MM.1S (cell line): ENCODE measurements at regions not wholly inside any gene's neighbourhood (a gene's known extent, or its start where the extent isn't known, plus 50 kb on each side); places are given as distances from the start of the nearest gene placed in this dataset.

Experiments
- DNase-seq: peaks from one replicate; pipeline ENCODE4 v3.0.0-alpha.2; 2015
- H2AFZ ChIP-seq: fragments of 300-600 bp; sonication (generic); 2 replicates; pipeline ENCODE4 v1.6.0; 2016; ENCODE audit warnings: antibody characterized with exemption, low read length
- H3F3A ChIP-seq: fragments of 300-600 bp; sonication (generic); 2 replicates; pipeline ENCODE4 v1.6.1; 2016; ENCODE audit warnings: mild to moderate bottlenecking, antibody characterized with exemption, low read length, moderate library complexity, mixed read lengths; ENCODE audit not compliant: insufficient read depth
- H3K27ac ChIP-seq: fragments of 300-600 bp; sonication (generic); 2 replicates; pipeline ENCODE4 v1.5.1; 2016; ENCODE audit warnings: mild to moderate bottlenecking, low read length
- H3K27me3 ChIP-seq: fragments of 300-600 bp; sonication (generic); replicated peaks from 2 replicates; pipeline ENCODE4 v1.6.0; 2016; ENCODE audit warnings: low read length; ENCODE audit not compliant: insufficient read depth
- H3K36me3 ChIP-seq: fragments of 300-600 bp; sonication (generic); replicated peaks from 2 replicates; pipeline ENCODE4 v1.6.1; 2016; ENCODE audit warnings: mild to moderate bottlenecking, low read length, mixed read lengths; ENCODE audit not compliant: insufficient read depth
- H3K4me1 ChIP-seq: fragments of 300-600 bp; sonication (generic); 2 replicates; pipeline ENCODE4 v1.6.1; 2016; ENCODE audit warnings: low read length, mixed read lengths
- H3K4me2 ChIP-seq: fragments of 300-600 bp; sonication (generic); 2 replicates; pipeline ENCODE4 v1.6.0; 2016; ENCODE audit warnings: low read depth, low read length
- H3K4me3 ChIP-seq: fragments of 300-600 bp; sonication (generic); 2 replicates; pipeline ENCODE4 v1.5.1; 2016; ENCODE audit warnings: low read length, mixed read lengths
- H3K79me2 ChIP-seq: fragments of 300-600 bp; sonication (generic); 2 replicates; pipeline ENCODE4 v1.6.1; 2016; ENCODE audit warnings: mixed run types, low read length, mixed read lengths
- H3K9ac ChIP-seq: fragments of 300-600 bp; sonication (generic); 2 replicates; pipeline ENCODE4 v1.6.1; 2016; ENCODE audit warnings: low read length, mixed read lengths
- H3K9me2 ChIP-seq: fragments of 300-600 bp; sonication (generic); replicated peaks from 2 replicates; pipeline ENCODE4 v1.6.1; 2016; ENCODE audit warnings: mild to moderate bottlenecking, low read length, mixed read lengths; ENCODE audit not compliant: insufficient read depth
- H3K9me3 ChIP-seq: fragments of 300-600 bp; sonication (generic); replicated peaks from 2 replicates; pipeline ENCODE4 v1.6.1; 2016; ENCODE audit warnings: mild to moderate bottlenecking, low read length, mixed read lengths; ENCODE audit not compliant: insufficient read depth
- H4K20me1 ChIP-seq: fragments of 300-600 bp; sonication (generic); 2 replicates; pipeline ENCODE4 v1.6.1; 2016; ENCODE audit warnings: mild to moderate bottlenecking, low read length, moderate library complexity, mixed read lengths; ENCODE audit not compliant: insufficient read depth
- CTCF ChIP-seq: fragments of 300-600 bp; sonication (generic); IDR thresholded peaks from 2 replicates; pipeline ENCODE4 v1.5.1; 2016; ENCODE audit warnings: antibody characterized with exemption, low read length, mixed read lengths
- EZH2 ChIP-seq: fragments of 300-600 bp; sonication (generic); optimal IDR thresholded peaks from 2 replicates; pipeline ENCODE3; 2017; ENCODE audit warnings: low read depth, mild to moderate bottlenecking, antibody characterized with exemption, low read length, mixed read lengths
- EZH2phosphoT487 ChIP-seq: fragments of 300-600 bp; sonication (generic); IDR thresholded peaks from 2 replicates; pipeline ENCODE4 v1.6.1; 2018; ENCODE audit warnings: antibody characterized with exemption, low read length

- H3K9me3 ChIP-seq = no peaks in the 10 kb centered on the region
- H3F3A ChIP-seq = no peaks in the 10 kb centered on the region
- no peak overlapping the region for H3K4me3 ChIP-seq
- H2AFZ ChIP-seq = no peak overlapping the region
- H3K36me3 ChIP-seq = no peaks in the 10 kb centered on the region
- H3K4me1 ChIP-seq = no peaks in the 10 kb centered on the region
- peak; percentile 18 for DNase-seq
- no peak overlapping the region for H3K4me2 ChIP-seq
- H3K27ac ChIP-seq = no peak overlapping the region
- no peak for TF ChIP-seq EZH2phosphoT487
- H3K27me3 ChIP-seq = no peaks in the 10 kb centered on the region
- no peak overlapping the region for H3K9ac ChIP-seq
- H3K79me2 ChIP-seq = no peaks in the 10 kb centered on the region
- no peaks in the 10 kb centered on the region for H4K20me1 ChIP-seq
- H3K9me2 ChIP-seq = no peaks in the 10 kb centered on the region
Measured at GRCh38 chr15:93173369-93173768, 84.4 kb upstream of the RGMA start.

- no peak overlapping the region for H3K4me2 ChIP-seq
- H3F3A ChIP-seq = no peaks in the 10 kb centered on the region
- no peaks in the 10 kb centered on the region for H3K36me3 ChIP-seq
- TF ChIP-seq EZH2phosphoT487 (no peak), CTCF (no peak), EZH2 (no peak)
- no peaks in the 10 kb centered on the region for H3K4me1 ChIP-seq
- no peaks in the 10 kb centered on the region for H3K9me2 ChIP-seq
- no peak for DNase-seq
- H2AFZ ChIP-seq = no peak overlapping the region
- no peak overlapping the region for H3K9ac ChIP-seq
- H3K79me2 ChIP-seq = no peaks in the 10 kb centered on the region
- H3K27me3 ChIP-seq = no peaks in the 10 kb centered on the region
- no peak overlapping the region for H3K4me3 ChIP-seq
- no peaks in the 10 kb centered on the region for H3K9me3 ChIP-seq
- H3K27ac ChIP-seq = no peak overlapping the region
- H4K20me1 ChIP-seq = no peaks in the 10 kb centered on the region
Measured at GRCh38 chr15:93171476-93171875, 82.5 kb upstream of the RGMA start.

GRCh38 chr15:93170329-93170728 lies 81.3 kb upstream of the RGMA start:
- H3K9ac ChIP-seq = no peak overlapping the region
- no peak overlapping the region for H3K4me3 ChIP-seq
- no peak overlapping the region for H3K4me2 ChIP-seq
- H3K36me3 ChIP-seq = no peaks in the 10 kb centered on the region
- no peaks in the 10 kb centered on the region for H3K9me3 ChIP-seq
- no peaks in the 10 kb centered on the region for H3F3A ChIP-seq
- no peaks in the 10 kb centered on the region for H3K9me2 ChIP-seq
- no peak overlapping the region for H2AFZ ChIP-seq
- H3K4me1 ChIP-seq = no peaks in the 10 kb centered on the region
- DNase-seq = no peak
- H4K20me1 ChIP-seq = no peaks in the 10 kb centered on the region
- H3K27ac ChIP-seq = no peak overlapping the region
- TF ChIP-seq EZH2 = no peak
- TF ChIP-seq EZH2phosphoT487 = no peak
- no peak for TF ChIP-seq CTCF
- no peaks in the 10 kb centered on the region for H3K79me2 ChIP-seq
- H3K27me3 ChIP-seq = no peaks in the 10 kb centered on the region

GRCh38 chr15:93168910-93169309 lies 79.9 kb upstream of the RGMA start:
- Histone ChIP-seq H3K9me3 (no peaks in the 10 kb centered on the region), H3F3A (no peaks in the 10 kb centered on the region), H3K4me2 (no peak overlapping the region), H3K27me3 (no peaks in the 10 kb centered on the region), H2AFZ (no peak overlapping the region), H3K79me2 (no peaks in the 10 kb centered on the region), H3K9ac (no peak overlapping the region), H4K20me1 (no peaks in the 10 kb centered on the region), H3K9me2 (no peaks in the 10 kb centered on the region), H3K4me1 (no peaks in the 10 kb centered on the region), H3K4me3 (no peak overlapping the region), H3K27ac (no peak overlapping the region), H3K36me3 (no peaks in the 10 kb centered on the region)
- no peak for TF ChIP-seq CTCF
- TF ChIP-seq EZH2phosphoT487 = no peak
- no peak for TF ChIP-seq EZH2
- DNase-seq = no peak
